Hepatocyte (in vitro differentiated cells): ENCODE measurements at regions not wholly inside any gene's neighbourhood (a gene's known extent, or its start where the extent isn't known, plus 50 kb on each side); places are given as distances from the start of the nearest gene placed in this dataset.

Source experiments
- DNase-seq: peaks from one replicate; pipeline ENCODE4 v3.0.0-alpha.2; 2016; ENCODE audit warnings: low spot score
- H2AFZ ChIP-seq: fragments of 200-600 bp; sonication (generic); 2 replicates; pipeline ENCODE4 v1.6.0; 2016; ENCODE audit warnings: antibody characterized with exemption, mild to moderate bottlenecking
- H3K27ac ChIP-seq: fragments of 200-600 bp; sonication (generic); 2 replicates; pipeline ENCODE4 v1.5.1; 2016; ENCODE audit warnings: mild to moderate bottlenecking
- H3K27me3 ChIP-seq: fragments of 200-600 bp; sonication (generic); 2 replicates; pipeline ENCODE4 v1.6.1; 2016
- H3K36me3 ChIP-seq: fragments of 200-600 bp; sonication (generic); replicated peaks from 2 replicates; pipeline ENCODE4 v1.5.1; 2016; ENCODE audit warnings: low read depth; ENCODE audit not compliant: insufficient read depth
- H3K4me1 ChIP-seq: fragments of 200-600 bp; sonication (generic); 2 replicates; pipeline ENCODE4 v1.5.1; 2016; ENCODE audit warnings: mild to moderate bottlenecking, moderate library complexity; ENCODE audit not compliant: insufficient read depth
- H3K4me2 ChIP-seq: fragments of 200-600 bp; sonication (generic); 2 replicates; pipeline ENCODE4 v1.6.0; 2016
- H3K4me3 ChIP-seq: fragments of 200-600 bp; sonication (generic); 2 replicates; pipeline ENCODE4 v1.5.1; 2016; ENCODE audit warnings: mild to moderate bottlenecking
- H3K79me2 ChIP-seq: fragments of 200-600 bp; sonication (generic); 2 replicates; pipeline ENCODE4 v1.6.0; 2017; ENCODE audit warnings: mild to moderate bottlenecking
- H3K9me2 ChIP-seq: fragments of 200-600 bp; sonication (generic); replicated peaks from 2 replicates; pipeline ENCODE4 v1.6.0; 2017; ENCODE audit warnings: mild to moderate bottlenecking; ENCODE audit not compliant: insufficient read depth
- H3K9me3 ChIP-seq: fragments of 200-600 bp; sonication (generic); 2 replicates; pipeline ENCODE4 v1.5.1; 2016; ENCODE audit warnings: low read depth, mild to moderate bottlenecking
- H4K20me1 ChIP-seq: fragments of 200-600 bp; sonication (generic); 2 replicates; pipeline ENCODE4 v1.6.0; 2016; ENCODE audit warnings: mild to moderate bottlenecking; ENCODE audit not compliant: insufficient read depth, poor library complexity, severe bottlenecking
- EZH2 ChIP-seq: fragments of 200-600 bp; sonication (generic); IDR thresholded peaks from 2 replicates; pipeline ENCODE4 v1.6.1; 2016; ENCODE audit warnings: antibody characterized with exemption, mild to moderate bottlenecking, borderline replicate concordance
- EZH2phosphoT487 ChIP-seq: fragments of 200-600 bp; sonication (generic); IDR thresholded peaks from one replicate; pipeline ENCODE4 v1.6.1; 2018; ENCODE audit warnings: antibody characterized with exemption, mild to moderate bottlenecking, low read depth, moderate library complexity; ENCODE audit not compliant: unreplicated experiment, severe bottlenecking
- WGBS: methylation state at CpG from one replicate; pipeline ENCODE4 v1.1.6; 2016; ENCODE audit warnings: low lambda C conversion rate; ENCODE audit errors: missing lambda C conversion rate; 5-methylcytosine and 5-hydroxymethylcytosine counted together
- TF ChIP-seq, protein P1 (sequence below): fragments of 200-600 bp; sonication (generic); IDR thresholded peaks from 2 replicates; pipeline ENCODE4 v1.5.1; 2016; ENCODE audit warnings: antibody characterized with exemption, mild to moderate bottlenecking; ENCODE audit not compliant: poor library complexity

DNA sequence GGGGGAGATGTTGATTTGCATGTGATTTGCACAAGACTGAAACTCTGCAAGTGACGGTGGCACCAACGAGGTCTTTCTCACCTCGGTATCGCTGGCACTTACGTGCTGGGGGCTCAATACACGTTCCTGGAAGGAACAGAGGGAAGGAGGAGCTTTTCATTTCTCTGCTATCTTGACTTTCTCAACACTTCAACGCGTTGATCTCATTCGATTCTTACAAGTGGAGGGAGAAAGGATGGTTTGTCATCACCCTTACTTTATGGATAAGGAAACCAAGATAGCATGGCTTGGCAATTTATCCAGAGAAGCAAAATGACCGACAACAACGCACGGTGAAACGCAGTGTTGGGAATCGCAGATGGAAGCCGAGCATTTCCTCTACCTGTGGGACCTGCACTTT, 87.3 kb upstream of the RFLNA start:
- 80% methylated on average over 15 of the region's 15 CpGs for WGBS
- no peaks in the 10 kb centered on the region for H3K36me3 ChIP-seq
- DNase-seq, result no peak

DNA sequence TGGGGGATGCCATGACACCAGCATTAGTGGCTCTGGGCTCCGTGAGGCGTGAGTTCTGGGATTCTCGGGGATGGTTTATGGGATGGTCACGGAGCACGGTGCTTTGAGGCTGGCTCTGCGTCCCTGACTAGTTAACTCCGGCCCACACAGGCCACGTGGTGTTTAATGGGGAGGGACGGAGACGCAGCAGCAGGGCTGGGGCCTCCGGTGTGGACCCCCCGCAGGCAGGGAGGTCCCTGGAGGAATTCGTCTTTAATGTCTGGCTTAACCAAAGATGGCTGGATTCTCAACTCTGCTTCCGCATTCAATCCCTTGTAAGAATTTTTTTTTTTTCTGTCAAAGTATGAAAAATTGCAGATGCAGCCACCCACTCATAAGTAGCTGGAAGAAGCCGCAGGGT, 86.4 kb upstream of the RFLNA start:
- no peaks in the 10 kb centered on the region for H3K36me3 ChIP-seq
- no peak overlapping the region for H2AFZ ChIP-seq
- 86% methylated on average over 15 of the region's 15 CpGs for WGBS
- H3K79me2 ChIP-seq, result no peaks in the 10 kb centered on the region
- H3K9me2 ChIP-seq, result no peaks in the 10 kb centered on the region
- no peaks in the 10 kb centered on the region for H3K27me3 ChIP-seq
- DNase-seq, result no peak
- no peak overlapping the region for H3K4me2 ChIP-seq
- no peak for TF ChIP-seq EZH2
- TF ChIP-seq, protein P1, sequence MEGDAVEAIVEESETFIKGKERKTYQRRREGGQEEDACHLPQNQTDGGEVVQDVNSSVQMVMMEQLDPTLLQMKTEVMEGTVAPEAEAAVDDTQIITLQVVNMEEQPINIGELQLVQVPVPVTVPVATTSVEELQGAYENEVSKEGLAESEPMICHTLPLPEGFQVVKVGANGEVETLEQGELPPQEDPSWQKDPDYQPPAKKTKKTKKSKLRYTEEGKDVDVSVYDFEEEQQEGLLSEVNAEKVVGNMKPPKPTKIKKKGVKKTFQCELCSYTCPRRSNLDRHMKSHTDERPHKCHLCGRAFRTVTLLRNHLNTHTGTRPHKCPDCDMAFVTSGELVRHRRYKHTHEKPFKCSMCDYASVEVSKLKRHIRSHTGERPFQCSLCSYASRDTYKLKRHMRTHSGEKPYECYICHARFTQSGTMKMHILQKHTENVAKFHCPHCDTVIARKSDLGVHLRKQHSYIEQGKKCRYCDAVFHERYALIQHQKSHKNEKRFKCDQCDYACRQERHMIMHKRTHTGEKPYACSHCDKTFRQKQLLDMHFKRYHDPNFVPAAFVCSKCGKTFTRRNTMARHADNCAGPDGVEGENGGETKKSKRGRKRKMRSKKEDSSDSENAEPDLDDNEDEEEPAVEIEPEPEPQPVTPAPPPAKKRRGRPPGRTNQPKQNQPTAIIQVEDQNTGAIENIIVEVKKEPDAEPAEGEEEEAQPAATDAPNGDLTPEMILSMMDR, result no peak
- no peak for TF ChIP-seq EZH2phosphoT487
- H3K4me3 ChIP-seq, result no peak overlapping the region
- no peak overlapping the region for H3K27ac ChIP-seq
- H3K4me1 ChIP-seq, result no peaks in the 10 kb centered on the region
- H3K9me3 ChIP-seq, result no peaks in the 10 kb centered on the region
- H4K20me1 ChIP-seq, result no peaks in the 10 kb centered on the region

More for the DNA sequence above, 87.3 kb upstream of the RFLNA start:
- Histone ChIP-seq H3K27me3 (no peaks in the 10 kb centered on the region), H3K27ac (no peak overlapping the region), H3K9me3 (no peaks in the 10 kb centered on the region), H3K9me2 (no peaks in the 10 kb centered on the region), H4K20me1 (no peaks in the 10 kb centered on the region), H3K4me3 (no peak overlapping the region), H3K4me2 (no peak overlapping the region), H3K79me2 (no peaks in the 10 kb centered on the region), H3K4me1 (no peaks in the 10 kb centered on the region), H2AFZ (no peak overlapping the region)
- TF ChIP-seq, protein P1, result no peak
- TF ChIP-seq EZH2, result no peak
- TF ChIP-seq EZH2phosphoT487, result no peak

DNA sequence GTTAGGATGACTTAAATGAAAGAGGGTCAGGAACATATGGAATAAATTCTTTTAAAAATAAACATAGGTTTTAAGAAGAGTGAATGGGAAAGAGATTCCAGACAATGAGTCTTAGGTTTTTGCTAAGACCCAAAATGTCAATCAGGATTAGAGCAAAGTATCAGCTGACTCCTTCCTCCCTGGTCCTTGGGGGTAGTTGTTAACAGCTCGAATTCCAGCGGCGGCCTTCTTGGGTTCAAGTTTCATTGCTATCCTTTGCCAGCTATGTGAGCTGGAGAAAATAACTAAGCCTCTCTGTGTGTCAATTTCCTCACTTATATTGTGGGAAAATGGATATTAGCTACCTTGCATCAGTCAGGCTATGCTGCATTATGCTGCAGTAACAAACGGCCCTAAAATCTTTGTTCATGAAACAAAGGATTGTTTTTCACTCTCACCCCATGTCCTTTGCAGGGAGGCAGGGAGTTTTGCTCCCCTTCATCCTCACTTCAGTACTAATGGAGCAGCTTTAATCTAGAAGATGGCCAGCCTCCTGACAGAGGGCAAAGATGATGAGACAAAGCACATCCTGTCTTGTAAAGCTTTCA, 83.8 kb upstream of the RFLNA start:
- no peak overlapping the region for H2AFZ ChIP-seq
- no peak for DNase-seq
- H3K4me1 ChIP-seq, result no peaks in the 10 kb centered on the region
- no peaks in the 10 kb centered on the region for H3K79me2 ChIP-seq
- no peak overlapping the region for H3K4me2 ChIP-seq
- H4K20me1 ChIP-seq, result no peaks in the 10 kb centered on the region
- H3K27ac ChIP-seq, result peak overlapping the region; percentile 22
- H3K9me3 ChIP-seq, result no peaks in the 10 kb centered on the region
- 60% methylated on average over 4 of the region's 4 CpGs for WGBS
- no peak overlapping the region for H3K4me3 ChIP-seq
- H3K36me3 ChIP-seq, result no peaks in the 10 kb centered on the region
- TF ChIP-seq, protein P1, result no peak
- TF ChIP-seq EZH2phosphoT487 (no peak), EZH2 (no peak)
- no peaks in the 10 kb centered on the region for H3K9me2 ChIP-seq
- no peaks in the 10 kb centered on the region for H3K27me3 ChIP-seq

DNA sequence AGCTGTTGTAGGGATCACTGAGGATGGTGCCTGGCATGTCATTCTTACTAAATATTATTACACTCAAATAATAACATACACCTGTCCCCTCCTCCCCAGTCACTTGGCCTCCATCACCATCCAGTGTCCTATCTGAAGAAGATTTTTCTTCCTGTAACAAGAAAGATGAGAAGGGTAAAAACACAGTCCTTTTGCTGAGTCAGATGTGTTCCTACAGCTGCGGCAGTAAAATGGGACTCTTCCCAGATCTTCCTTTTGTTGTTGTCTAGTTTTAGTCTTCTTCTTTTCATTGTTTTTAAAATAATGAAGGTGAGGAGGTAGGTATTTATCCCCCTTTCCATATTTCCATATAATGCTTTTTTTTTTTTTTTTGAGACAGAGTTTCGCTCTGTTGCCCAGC, 83.1 kb upstream of the RFLNA start:
- Histone ChIP-seq H3K79me2 (no peaks in the 10 kb centered on the region), H3K27me3 (no peaks in the 10 kb centered on the region), H4K20me1 (no peaks in the 10 kb centered on the region)

More for the DNA sequence above, 83.1 kb upstream of the RFLNA start:
- H3K4me1 ChIP-seq, result no peaks in the 10 kb centered on the region
- H3K27ac ChIP-seq, result no peak overlapping the region
- TF ChIP-seq EZH2phosphoT487 (no peak), EZH2 (no peak)
- TF ChIP-seq, protein P1, result no peak
- no peak overlapping the region for H3K4me3 ChIP-seq
- H3K36me3 ChIP-seq, result no peaks in the 10 kb centered on the region
- no peak overlapping the region for H3K4me2 ChIP-seq
- H2AFZ ChIP-seq, result no peak overlapping the region
- no peaks in the 10 kb centered on the region for H3K9me2 ChIP-seq
- H3K9me3 ChIP-seq, result no peaks in the 10 kb centered on the region
- 98% methylated on average over 2 of the region's 2 CpGs for WGBS
- DNase-seq, result no peak
